K562 (cell line): ENCODE measurements at regions not wholly inside any gene's neighbourhood (a gene's known extent, or its start where the extent isn't known, plus 50 kb on each side); places are given as distances from the start of the nearest gene placed in this dataset.

ENCODE experiments used
- ATAC-seq: fragments of 200-7000 bp; cut with Tn5 transposase; 3 replicates; pipeline ENCODE4 v1.9.1; 2020; ENCODE audit warnings: moderate library complexity
- BruUV-seq: library from RNA; stranded (reverse); fragments of 400-500 nt; replicated peaks from 2 replicates; lab custom pipeline; 2021; lab: Mats Ljungman, UMichigan
- CTCF ChIA-PET: fragments of 300-600 bp; formaldehyde crosslinking; extraction: SDS; loops from one replicate; lab custom pipeline; 2021; ENCODE audit warnings: low intra/inter-chr PET ratio; lab: Yijun Ruan, JAX
- POLR2A ChIA-PET: fragments of 300-600, 350-650 bp; sonication (Branson Sonifier 250); formaldehyde crosslinking; extraction: SDS; loops from one replicate; lab custom pipeline; 2021; ENCODE audit warnings: antibody characterized with exemption, inconsistent platforms; lab: Yijun Ruan, JAX
- DNase-seq, 4 experiments: peaks; one replicate each; pipeline versions ENCODE4 v3.0.0 to v3.0.0-alpha.2; 2011 to 2018; ENCODE audit warnings: low spot score in 3 of 4, mixed read lengths in 3 of 4; ENCODE audit errors: extremely low read depth in 1 of 4
- FAIRE-seq: peaks from 2 replicates; lab custom pipeline; 2011; peaks lifted over from hg19 to GRCh38; lab: Jason Lieb, UNC
- H2AFZ ChIP-seq: 2 replicates; pipeline ENCODE4 v1.6.0; 2011; ENCODE audit warnings: low read depth, low read length, control low read depth, inconsistent platforms
- H3K27ac ChIP-seq: fragments of 200-600 bp; 3 replicates; pipeline ENCODE4 v1.8.0; 2011; ENCODE audit warnings: low read depth, mild to moderate bottlenecking, control low read depth, inconsistent platforms, low read length, moderate library complexity, mixed read lengths; ENCODE audit errors: extremely low read depth
- H3K27me3 ChIP-seq, 2 experiments: fragments of 300-600 bp in 1 of 2; 2 replicates in 1 of 2; 3 replicates in 1 of 2; pipeline versions ENCODE4 v1.6.0 to v1.8.0; 2011; ENCODE audit warnings: inconsistent platforms in 2 of 2, low read length in 2 of 2, mild to moderate bottlenecking in 1 of 2, mixed read lengths in 1 of 2, moderate library complexity in 1 of 2; ENCODE audit not compliant: control insufficient read depth in 2 of 2, insufficient read depth in 2 of 2
- H3K36me3 ChIP-seq: fragments of 300-600 bp; 3 replicates; pipeline ENCODE4 v1.8.0; 2011; ENCODE audit warnings: mild to moderate bottlenecking, low read length, inconsistent platforms; ENCODE audit not compliant: control insufficient read depth, insufficient read depth
- H3K4me1 ChIP-seq, 2 experiments: fragments of 200-600 bp in 1 of 2; replicated peaks in 1 of 2; 2 replicates in 1 of 2; 3 replicates in 1 of 2; pipeline versions ENCODE4 v1.5.1 to v1.8.0; 2011; ENCODE audit warnings: inconsistent platforms in 2 of 2, low read length in 2 of 2, mild to moderate bottlenecking in 1 of 2, mixed read lengths in 1 of 2, moderate library complexity in 1 of 2; ENCODE audit not compliant: control insufficient read depth in 2 of 2, insufficient read depth in 2 of 2
- H3K4me2 ChIP-seq: 2 replicates; pipeline ENCODE4 v1.6.1; 2011; ENCODE audit warnings: low read length, control low read depth, inconsistent platforms, mixed read lengths; ENCODE audit not compliant: insufficient read depth
- H3K4me3 ChIP-seq: fragments of 200-600 bp; sonication (generic), shearing (Covaris generic); 2 replicates; pipeline ENCODE4 v1.5.1; 2016; ENCODE audit warnings: control low read depth, inconsistent platforms
- H3K79me2 ChIP-seq: fragments of 200-600 bp; 3 replicates; pipeline ENCODE4 v1.8.0; 2011; ENCODE audit warnings: low read length, inconsistent platforms; ENCODE audit not compliant: control insufficient read depth, insufficient read depth
- H3K9ac ChIP-seq, 2 experiments: 2 replicates each; pipeline versions ENCODE4 v1.6.0 to v1.6.1; 2011; ENCODE audit warnings: low read depth in 2 of 2, low read length in 2 of 2, control low read depth in 1 of 2, inconsistent platforms in 1 of 2, mild to moderate bottlenecking in 1 of 2, mixed read lengths in 1 of 2; ENCODE audit not compliant: insufficient read depth in 1 of 2
- H3K9me1 ChIP-seq: one replicate; pipeline ENCODE4 v1.6.0; 2011; ENCODE audit warnings: inconsistent platforms, mild to moderate bottlenecking, low read length, moderate library complexity; ENCODE audit not compliant: control insufficient read depth, insufficient read depth
- H3K9me3 ChIP-seq: replicated peaks from 2 replicates; pipeline ENCODE4 v1.5.1; 2011; ENCODE audit warnings: low read depth, low read length, inconsistent platforms; ENCODE audit not compliant: control insufficient read depth, insufficient read depth
- H4K20me1 ChIP-seq: replicated peaks from 2 replicates; pipeline ENCODE4 v1.6.1; 2011; ENCODE audit warnings: low read length, inconsistent platforms, mixed read lengths; ENCODE audit not compliant: control insufficient read depth, insufficient read depth
- FOXK1 ChIP-seq: sonication (generic); formaldehyde crosslinking; IDR thresholded peaks from 2 replicates; pipeline ENCODE4 v1.8.0; 2022; ENCODE audit warnings: missing genetic modification reagents, mild to moderate bottlenecking, borderline replicate concordance
- HBP1 ChIP-seq: fragments of 450-650 bp; formaldehyde crosslinking; IDR thresholded peaks from 2 replicates; pipeline ENCODE4 v1.4.0; 2022; ENCODE audit warnings: missing genetic modification characterization
- WGBS: fragments of 100-300 bp; shearing (Covaris generic); methylation state at CpG from one replicate; pipeline ENCODE4 v1.1.6; 2016; ENCODE audit warnings: low coverage, mixed read lengths; ENCODE audit not compliant: insufficient coverage; ENCODE audit errors: missing lambda C conversion rate; 5-methylcytosine and 5-hydroxymethylcytosine counted together
- in situ Hi-C: fragments of 300-500 bp; cut with MboI; formaldehyde crosslinking; loops from 4 replicates; pipeline ENCODE4 v1.15.0; 2018; ENCODE audit warnings: inconsistent platforms, mixed read lengths
- intact Hi-C: fragments of 100-400 bp; cut with micrococcal nuclease; formaldehyde crosslinking; loops from 2 replicates; pipeline ENCODE4 v1.14.2; 2022

- in situ Hi-C loops (no loop called here), intact Hi-C loops (no loop called here)
- no TSS peak for BruUV-seq
- no peak overlapping the region for H2AFZ ChIP-seq
- no peak overlapping the region for H3K27ac ChIP-seq
- no peak overlapping the region for H3K9ac ChIP-seq
- peak; percentile 58 for ATAC-seq
- CTCF ChIA-PET, result no interaction called here
- H3K79me2 ChIP-seq, result no peaks in the 10 kb centered on the region
- H3K9me3 ChIP-seq, result no peaks in the 10 kb centered on the region
- no peak overlapping the region for H3K4me3 ChIP-seq
- FAIRE-seq, result peak; percentile 95
- 1% methylated on average over 5 of the region's 5 CpGs for WGBS
- no peaks in the 10 kb centered on the region for H3K36me3 ChIP-seq
- TF ChIP-seq HBP1, result peak; percentile 63; the same call in 1 of the 2 replicates
- TF ChIP-seq FOXK1 (CRISPR knock-in tag), result no peak
- 0 out of 2 replicates have a peak, but pooled peaks cover 5% of the 10 kb centered on the region for H4K20me1 ChIP-seq
- DNase-seq, result no peak
- peaks cover 36 to 74% of the 10 kb centered on the region in 2 experiments for H3K27me3 ChIP-seq
- no peaks in the 10 kb centered on the region for H3K4me1 ChIP-seq
- H3K4me2 ChIP-seq, result no peak overlapping the region
- POLR2A ChIA-PET, result interaction anchor here (0.7 to 1.0 kb wide), 2 partner anchors 10 to 329 kb away, joined by 3 to 5 read pairs; no protein-coding TSS in a partner anchor
- H3K9me1 ChIP-seq, result no peaks in the 10 kb centered on the region
Measured at GRCh38 chr1:11373895-11374747, 101.1 kb downstream of the UBIAD1 start.
